NCI-H1417 (cell line): ENCODE measurements at regions not wholly inside any gene's neighbourhood (a gene's known extent, or its start where the extent isn't known, plus 50 kb on each side); places are given as distances from the start of the nearest gene placed in this dataset.
"Not testable (repeated sequence)": the region's sequence is repeated elsewhere in the genome, so short reads cannot be mapped to it uniquely, and the experiment has no call there.

Experiments
- DNase-seq, 3 experiments: peaks; one replicate each; lab custom pipeline; 2025; lab: John Stamatoyannopoulos, UW

DNA sequence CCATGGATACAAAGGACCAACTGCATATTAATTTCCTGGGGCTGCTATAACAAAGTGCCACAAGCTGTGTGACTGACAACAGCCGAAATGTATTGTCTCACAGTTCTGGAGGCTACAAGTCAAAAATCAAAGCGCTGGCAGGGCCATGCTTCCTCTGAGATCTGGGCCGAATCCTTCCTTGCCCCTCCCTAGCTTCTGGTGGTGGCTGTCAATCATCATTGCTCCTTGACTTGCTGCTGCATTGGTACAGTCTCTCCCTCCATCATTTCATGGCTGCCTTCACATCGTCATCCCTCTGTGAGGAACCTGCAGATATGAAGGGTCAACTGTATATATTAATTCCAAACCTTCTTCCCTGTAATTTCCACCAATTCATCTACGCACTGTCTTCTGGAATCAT, 118.3 kb downstream of the EXOC5 start:
- DNase-seq = no peak

DNA sequence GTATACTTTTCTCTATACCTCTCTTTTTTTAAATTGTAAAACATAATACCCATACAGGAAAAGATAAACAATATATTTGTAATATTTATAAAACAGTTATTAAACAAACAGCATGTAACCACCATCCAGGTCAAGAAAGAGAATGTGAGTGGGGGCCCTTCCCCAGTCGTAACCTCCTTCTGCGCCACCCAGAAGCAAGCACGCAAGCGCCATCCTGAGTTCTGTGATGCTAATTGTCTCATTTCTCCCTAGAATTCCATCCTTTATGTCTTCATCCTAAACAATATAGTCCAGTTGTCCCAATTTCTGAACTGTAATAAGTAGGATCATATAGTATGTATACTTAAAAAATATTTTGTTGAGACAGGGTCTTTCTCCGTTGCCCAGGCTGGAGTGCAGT, 129.5 kb downstream of the EXOC5 start:
- no peak for DNase-seq

DNA sequence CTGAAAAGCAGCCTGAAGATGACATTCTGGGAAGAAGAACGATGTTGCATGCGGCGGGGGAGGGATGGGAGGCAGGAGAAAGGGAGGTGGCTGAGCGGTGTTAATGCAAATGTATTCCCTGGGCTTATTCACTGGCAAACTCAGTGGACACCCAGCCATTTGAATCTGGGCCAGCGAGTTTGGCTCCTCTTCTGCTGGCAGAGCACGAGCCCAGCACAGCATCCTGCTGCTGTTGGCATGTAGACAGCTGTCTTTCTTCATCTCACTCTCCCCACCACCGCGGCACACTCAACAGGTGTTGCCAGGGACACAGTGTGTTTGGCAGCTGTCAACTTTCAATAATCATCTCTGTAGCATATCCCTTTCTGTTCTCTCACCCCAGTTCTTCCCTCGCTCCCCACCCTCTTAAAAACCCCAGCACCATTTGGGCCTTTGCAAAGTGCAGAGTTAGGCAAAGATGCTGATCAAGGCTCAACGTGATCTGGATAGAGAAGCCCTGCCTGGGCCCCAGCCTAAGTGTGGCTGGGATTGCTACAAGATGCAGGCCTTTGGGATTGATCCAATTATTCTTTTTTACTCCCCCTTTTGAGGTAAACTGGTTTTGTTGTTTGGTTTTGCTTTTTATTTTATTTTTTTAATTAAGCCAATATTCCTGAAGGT, 131.9 kb downstream of the EXOC5 start:
- DNase-seq = peak in 2 of 3 experiments; percentile 73 to 83

DNA sequence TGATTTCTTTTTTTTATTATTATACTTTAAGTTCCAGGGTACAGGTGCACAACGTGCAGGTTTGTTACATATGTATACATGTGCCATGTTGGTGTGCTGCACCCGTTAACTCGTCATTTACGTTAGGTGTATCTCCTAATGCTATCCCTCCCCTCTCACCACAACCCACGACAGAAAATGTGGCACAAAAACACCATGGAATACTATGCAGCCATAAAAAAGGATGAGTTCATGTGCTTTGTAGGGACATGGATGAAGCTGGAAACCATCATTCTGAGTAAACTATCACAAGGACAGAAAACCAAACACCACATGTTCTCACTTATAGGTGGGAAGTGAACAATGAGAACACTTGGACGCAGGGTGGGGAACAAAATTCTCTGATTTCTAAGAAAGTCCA, 140.9 kb downstream of the EXOC5 start:
- not testable (repeated sequence) for DNase-seq

DNA sequence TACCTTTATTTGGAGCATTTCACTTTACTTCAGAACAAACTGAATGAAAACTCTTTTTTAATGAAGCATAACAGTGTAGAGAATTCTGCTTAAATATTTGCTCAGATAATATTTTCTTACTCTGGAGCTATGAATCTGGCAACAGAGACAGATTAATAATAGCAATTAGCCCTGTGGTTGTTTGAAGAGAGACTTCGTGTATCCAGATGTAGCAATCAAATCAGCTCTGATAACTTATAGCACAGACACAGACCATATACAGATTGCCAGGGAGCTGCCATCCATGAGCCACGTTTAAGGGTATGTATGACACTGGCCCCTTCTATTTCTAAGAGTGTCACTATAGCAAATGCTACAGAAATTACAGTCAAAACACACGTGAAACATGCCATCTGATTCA, 146.6 kb downstream of the EXOC5 start:
- DNase-seq = peak in 2 of 3 experiments; percentile 82 to 93

DNA sequence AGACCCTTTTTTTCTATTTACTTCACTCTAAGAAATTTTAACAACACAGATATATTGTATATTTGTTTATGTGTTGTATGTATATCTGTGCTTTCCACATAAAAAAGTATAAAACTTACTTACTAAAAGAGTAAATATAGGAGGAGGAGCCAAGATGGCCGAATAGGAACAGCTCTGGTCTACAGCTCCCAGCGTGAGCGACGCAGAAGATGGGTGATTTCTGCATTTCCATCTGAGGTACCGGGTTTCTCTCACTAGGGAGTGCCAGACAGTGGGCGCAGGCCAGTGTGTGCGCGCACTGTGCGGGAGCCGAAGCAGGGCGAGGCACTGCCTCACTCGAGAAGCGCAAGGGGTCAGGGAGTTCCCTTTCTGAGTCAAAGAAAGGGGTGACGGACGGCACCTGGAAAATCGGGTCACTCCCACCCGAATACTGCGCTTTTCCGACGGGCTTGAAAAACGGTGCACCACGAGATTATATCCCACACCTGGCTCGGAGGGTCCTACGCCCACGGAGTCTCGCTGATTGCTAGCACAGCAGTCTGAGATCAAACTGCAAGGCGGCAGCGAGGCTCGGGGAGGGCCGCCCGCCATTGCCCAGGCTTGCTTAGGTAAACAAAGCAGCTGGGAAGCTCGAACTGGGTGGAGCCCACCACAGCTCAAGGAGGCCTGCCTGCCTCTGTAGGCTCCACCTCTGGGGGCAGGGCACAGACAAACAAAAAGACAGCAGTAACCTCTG, 156.5 kb downstream of the EXOC5 start:
- DNase-seq = not testable (repeated sequence)

DNA sequence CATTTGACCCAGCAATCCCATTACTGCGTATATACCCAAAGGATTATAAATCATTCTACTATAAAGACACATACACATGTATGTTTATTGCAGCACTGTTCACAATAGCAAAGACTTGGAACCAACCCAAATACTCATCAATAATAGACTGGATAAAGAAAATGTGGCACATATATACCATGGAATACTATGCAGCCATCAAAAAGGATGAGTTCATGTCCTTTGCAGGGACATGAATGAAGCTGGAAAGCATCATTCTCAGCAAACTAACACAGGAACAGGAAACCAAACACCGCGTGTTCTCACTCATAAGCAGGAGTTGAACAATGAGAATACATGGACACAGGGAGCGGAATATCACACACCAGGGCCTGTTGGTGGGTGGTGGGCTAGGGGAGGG, 158.3 kb downstream of the EXOC5 start:
- DNase-seq = not testable (repeated sequence)

DNA sequence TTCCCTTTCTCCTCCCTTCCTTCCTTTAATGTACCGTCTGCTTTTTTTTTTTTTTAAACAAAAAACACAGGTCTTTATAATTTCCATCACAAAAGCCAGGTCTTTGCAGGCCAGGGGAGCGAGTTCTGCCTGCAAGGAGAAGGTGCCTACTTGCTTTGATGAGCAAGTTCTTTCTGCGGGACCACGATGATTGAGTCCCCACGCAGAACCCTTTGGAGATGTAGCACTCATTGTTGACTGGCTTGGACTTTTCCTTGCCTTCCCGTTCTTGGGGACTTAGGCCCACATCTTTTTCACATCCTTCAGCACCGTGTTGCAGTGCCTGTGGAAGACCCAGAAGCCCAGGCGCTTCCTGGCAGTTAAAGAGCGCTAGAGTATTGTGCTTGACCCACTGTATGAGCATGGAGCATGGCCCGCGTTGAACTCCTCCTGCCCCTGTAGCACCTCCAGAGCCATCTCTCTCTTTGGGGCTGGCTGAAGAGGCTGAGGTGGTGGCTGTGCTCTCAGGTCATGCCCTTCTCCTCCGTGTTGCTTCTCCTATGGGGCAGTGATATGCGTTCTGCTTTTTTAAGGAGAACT, 177.6 kb downstream of the EXOC5 start:
- DNase-seq = peak in 1 of 3 experiments; percentile 22

DNA sequence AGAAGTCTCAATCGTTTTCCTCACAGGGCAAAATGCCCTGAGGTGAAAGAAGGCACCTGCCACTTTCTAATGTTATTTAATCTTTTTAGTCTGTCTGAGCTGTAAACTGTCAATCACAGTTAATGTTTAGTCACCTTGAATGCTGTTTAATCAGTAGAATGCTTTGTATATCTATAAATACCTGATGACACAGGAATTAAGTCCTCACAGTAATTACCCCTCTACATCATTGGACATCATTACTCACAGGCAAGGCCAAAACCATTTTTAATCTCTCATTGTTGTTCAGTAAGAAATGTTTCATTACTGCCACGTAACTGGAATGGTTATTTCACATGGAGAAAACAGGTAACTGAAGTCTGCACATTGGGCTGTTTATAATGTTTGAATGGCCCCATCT, 178.8 kb downstream of the EXOC5 start:
- peak in 2 of 3 experiments; percentile 93 to 99 for DNase-seq

DNA sequence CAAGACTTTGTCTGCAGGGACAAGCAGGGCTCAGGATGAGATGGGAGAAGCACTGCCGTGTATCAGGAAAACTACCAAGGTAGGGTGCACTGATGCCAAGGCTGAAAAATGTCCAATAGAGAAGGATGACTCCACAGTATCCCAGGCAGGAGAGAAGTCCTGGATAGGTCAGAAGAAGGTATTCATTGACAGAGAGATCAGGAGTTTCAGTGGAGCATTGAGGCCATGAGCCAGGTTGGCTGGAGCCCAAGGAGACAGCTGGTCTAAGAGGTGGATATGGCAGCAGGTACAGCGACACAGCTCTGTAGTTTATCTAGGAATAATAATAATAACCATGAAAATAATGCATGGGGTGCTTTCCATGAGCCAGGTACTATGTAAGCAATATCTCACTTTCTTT, 180.9 kb downstream of the EXOC5 start:
- no peak for DNase-seq

DNA sequence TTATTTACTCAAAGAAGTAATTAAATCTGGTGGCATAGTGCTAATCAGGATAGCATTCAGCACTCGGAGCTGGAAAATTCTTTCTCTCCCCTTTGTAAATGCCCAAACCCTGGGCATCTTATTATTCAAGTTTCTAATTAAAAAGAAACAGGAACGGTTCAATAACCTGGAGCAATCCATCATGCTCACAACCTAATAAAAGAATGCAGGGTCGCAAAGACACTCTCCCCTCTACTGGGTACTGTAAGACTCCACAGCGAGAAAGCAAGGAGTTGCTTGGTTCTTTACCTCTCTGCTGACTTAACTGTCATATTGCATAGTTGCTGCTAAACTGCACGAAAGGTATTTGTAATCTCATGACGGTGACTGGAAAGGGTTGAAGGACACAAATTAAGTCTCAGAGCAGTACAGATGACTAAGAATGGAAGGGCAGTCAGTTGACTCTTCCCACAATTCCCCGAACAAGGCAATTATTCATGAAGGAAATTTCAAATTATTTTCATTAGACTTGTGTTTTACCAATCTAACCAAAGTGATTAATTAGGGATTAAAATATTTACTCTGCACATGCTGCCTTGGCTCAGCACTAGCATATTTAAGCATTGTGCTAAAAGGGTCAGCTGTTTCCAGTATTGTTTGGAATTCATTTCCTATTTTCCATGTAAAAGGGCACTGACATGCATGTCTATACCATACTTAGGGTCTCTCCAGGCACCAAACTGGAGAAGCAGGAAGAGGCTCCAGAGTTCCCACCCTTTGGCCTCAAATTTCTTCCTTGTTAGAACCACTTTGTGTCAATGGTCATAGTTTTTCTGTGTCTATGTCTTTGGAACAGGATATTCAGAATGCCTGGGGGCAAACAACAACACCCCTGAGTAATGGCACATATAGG, 182.2 kb downstream of the EXOC5 start:
- peak in 1 of 3 experiments; percentile 59 for DNase-seq

DNA sequence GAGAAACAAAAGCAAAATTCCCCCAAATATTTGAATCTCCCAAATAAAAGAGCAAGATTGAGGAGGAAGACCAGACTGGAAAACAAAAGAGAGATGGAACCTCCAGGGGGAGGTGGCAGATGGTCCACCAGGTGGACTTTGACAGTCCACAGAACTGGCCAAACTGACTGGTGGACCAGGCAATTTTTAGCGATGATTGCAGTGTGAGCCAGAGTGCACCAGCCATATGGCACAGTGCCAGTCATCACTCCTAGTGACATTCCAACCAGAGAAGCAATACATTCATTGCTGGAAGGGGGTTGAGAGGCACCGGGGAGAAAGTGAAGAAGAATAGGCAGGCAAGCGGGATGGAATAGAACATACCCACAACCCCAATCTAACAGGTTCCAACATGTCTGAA, 182.9 kb downstream of the EXOC5 start:
- DNase-seq = peak; percentile 52 to 97 (median 83)

DNA sequence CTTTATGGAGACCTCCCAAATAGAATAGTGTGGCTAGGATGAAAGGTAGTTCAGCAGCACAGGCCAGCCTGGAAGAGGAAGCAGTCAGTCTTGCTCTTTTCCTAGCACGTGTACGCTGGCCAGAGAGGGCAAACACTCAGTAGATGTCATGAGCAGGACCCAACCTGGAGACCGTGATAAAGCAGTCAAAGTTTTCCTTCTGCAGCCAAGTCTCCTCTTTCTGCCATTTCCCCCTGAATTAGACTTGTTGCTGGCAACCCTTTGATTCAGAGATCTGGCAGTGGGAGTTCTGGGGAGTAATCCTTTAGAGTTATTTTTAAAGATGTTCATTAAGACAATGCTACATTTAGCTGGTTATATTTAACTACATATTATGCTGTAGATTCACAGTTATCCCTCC, 183.7 kb downstream of the EXOC5 start:
- no peak for DNase-seq

DNA sequence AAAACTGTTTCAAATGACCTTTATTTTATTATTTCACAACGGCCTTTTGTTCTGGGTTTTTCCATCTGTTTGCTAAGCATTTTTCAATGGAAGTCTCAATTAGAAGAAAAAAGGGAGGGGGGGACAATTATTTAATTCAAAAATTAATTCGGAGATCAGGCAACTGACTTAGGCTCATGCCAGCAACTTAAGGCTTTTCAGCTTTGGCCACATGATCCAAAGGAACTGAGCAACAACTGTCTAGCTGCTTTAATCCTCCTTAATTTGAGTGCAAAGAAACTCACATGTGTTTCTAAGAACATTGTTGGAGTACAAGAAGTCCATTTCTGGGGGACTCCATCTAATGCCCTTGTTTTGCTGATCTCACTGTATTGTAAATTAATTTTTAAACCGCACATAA, 188.0 kb downstream of the EXOC5 start:
- no peak for DNase-seq

DNA sequence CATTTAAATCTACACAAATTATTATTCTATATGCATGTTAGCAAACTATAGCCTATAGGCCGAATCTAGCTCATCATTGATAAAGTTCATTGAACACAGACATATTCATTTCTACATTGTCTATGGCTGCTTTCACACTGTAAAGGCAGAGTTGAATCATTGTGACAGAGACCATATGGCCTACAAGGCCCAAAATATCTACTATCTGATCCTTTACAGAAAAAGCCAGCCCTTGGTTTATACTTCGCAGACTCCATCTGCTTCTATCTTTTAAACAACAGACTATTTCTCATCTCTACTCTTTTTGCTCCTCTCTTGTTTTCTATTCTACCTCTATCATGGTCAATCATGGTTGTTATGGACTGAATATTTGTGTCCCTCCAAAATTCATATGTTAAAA, 190.7 kb downstream of the EXOC5 start:
- DNase-seq = no peak

DNA sequence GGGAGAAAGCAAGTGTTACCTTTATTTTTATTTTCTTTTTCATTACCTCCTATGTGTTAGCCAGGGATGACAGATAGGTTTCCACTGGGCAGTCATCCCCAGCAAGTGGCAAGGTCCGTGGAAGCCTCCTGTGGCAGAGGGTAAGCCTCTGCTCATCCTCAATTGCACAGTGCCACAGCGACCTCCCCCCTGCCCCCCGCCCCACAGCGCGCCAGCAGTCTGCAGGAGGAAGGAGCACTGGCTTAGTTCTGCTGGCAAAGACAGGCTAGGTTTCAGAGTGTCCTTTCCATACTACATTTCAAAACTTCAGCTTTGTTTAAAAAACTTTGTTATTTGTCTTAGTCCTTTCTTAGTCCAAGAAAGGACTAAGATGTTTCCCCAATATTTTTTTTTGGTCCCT, 194.7 kb downstream of the EXOC5 start:
- no peak for DNase-seq

DNA sequence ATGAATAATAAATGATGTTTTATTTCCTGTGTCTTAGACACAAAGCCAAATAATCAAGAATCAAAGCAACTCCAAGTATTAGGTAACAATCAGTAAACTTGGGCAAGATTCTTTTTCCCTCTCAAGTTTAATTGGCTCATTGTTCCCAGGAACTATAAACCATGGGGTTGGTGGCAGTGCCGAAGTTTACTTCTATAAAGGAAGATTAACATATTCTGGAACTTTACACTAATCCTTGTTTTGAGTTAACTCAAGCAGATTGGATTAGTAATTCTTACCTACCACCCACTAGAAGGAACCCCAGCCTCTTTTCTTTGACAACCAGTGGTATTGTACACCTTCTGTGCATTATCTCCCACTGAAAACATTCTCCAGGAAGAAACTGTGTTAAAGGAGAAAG, 197.1 kb downstream of the EXOC5 start:
- no peak for DNase-seq

DNA sequence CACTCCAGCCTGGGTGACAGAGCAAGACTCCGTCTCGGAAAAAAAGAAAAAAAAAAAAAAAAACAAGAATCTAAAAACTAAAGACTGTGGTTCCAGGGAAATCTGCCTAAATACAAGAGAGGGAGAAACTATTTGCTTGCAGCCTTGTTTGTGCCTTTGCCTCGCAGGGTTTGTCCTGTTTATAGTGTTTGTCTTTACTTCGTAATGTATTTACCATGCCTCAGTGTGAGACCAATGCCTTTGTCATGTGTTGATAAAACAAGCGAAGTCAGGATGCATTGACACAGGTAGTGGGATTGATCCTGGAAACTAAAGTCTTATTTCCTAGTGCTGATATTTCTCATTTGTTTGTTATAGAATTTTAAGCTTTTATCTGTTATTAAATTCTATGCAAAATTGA, 199.0 kb downstream of the EXOC5 start:
- no peak for DNase-seq

DNA sequence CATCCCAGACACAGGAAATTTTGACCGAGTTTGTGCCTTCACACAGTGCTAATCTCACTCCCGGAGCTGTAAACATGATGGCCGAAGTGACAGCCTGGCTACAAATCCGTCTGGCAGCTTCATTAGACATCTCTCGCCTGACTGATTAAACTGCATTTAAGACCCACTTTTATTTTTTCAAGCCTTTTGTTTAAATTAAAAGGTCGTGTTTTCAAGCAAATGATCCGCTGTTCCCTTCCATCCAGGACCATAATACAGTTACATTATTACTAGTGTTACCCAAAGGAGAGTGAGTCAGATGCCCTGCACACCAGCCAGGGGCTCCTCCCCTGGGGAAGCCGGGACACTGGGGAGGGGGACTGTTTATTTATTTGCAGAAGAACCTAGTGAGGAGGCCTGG, 200.2 kb downstream of the EXOC5 start:
- no peak for DNase-seq

DNA sequence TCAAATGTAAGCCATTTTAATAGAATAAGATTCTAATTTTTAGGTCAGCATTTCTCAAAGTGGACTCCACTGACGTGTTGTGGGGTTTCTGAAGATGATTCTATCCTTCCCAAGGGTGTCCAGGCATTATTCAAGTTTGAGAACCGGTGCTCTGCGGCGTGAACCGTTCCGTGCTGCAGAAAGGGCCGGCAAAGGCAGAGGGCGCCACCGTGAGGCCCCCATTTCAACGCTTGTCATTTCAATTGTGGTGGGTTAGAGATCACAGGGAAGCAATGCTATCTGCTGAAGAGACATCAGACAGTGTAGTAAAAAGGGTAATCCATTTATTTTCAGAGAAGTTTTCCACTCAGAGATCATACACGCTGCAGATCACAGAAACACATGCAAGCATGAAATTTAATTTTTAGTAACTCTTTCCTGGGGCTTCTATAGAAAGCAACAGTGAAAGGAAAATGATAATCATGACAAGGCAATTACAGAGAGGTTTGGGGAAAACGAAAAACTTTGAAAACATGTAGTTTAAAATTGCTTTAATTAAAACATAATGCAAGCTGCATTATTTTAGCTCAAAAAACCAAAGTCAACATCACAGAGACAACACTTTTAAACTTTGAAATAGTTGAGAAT, 201.7 kb downstream of the EXOC5 start:
- DNase-seq = peak in 1 of 3 experiments; percentile 23

DNA sequence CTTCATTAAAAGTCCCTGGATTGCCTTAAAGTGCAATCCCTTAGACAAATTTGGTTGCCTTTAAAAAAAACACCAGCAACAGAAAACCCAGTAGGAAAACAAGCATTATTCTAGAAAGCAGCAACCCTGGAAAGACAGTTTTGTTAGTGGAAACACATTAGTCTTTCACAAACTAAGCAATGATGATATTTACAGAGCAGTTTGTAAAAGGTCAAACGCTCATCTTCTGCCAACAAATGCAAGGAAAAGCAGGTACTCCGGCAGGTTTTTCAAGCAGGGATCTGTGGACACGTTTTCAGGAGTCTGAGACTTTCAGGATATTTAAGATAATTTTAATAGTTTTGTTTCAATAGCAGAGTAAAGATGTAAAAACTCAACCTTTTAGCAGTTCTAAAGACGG, 202.2 kb downstream of the EXOC5 start:
- no peak for DNase-seq
